OCI-LY3 (cell line): ENCODE measurements at regions not wholly inside any gene's neighbourhood (a gene's known extent, or its start where the extent isn't known, plus 50 kb on each side); places are given as distances from the start of the nearest gene placed in this dataset.

Experiments used
- EZH2phosphoT487 ChIP-seq: fragments of 200-600 bp; shearing (Covaris generic); IDR thresholded peaks from 2 replicates; pipeline ENCODE4 v1.6.1; 2018; ENCODE audit warnings: antibody characterized with exemption, mixed run types, low read depth
- TF ChIP-seq, protein P1 (sequence below): fragments of 200-600, 300-600 bp; sonication (generic); IDR thresholded peaks from 2 replicates; pipeline ENCODE4 v1.5.1; 2014; ENCODE audit warnings: antibody characterized with exemption, low read length, low read depth

DNA sequence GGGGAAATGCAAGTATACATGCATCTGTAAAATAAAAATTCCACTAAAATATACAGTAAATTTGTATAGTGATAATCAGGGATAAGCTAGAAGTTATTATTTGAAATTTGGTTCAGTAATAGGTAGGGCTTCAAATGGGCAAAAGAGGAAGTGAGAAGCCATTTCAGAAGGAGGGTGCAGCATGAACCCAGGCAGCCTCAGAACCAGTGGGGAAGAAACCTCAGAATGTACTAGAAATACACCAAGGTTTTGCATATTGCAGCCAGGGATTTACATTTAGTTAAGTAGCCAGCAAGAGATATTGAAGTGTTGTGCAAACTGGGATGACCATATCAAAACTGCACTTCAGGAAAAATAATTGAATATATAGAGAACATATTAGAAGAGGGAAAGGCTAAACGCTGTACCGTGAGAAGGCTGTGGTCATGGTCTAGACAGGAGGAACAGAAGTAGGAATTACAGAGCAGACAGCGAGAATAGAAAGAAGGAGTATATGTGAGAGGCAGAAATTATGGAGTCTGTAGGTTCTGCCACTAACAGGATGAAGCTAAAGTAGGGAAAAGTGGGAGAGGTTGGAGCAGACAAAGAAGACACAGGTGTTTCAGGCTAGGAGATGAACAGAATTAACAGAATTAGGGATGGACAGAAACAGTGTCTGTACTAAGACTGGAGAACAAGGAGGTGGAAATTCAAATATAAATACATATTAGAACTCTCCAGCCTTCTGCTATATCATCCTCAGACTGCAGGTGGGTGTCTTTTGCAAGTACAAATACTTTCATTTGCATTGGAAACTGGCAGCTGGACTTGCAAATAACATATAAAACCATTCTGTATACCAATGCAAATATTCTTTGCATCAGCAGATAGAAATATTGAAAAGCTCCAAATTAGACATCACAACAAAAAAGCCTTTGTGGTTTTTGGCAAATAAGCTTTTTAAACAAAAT lies 335.6 kb downstream of the ZNF608 start:
- TF ChIP-seq, protein P1, sequence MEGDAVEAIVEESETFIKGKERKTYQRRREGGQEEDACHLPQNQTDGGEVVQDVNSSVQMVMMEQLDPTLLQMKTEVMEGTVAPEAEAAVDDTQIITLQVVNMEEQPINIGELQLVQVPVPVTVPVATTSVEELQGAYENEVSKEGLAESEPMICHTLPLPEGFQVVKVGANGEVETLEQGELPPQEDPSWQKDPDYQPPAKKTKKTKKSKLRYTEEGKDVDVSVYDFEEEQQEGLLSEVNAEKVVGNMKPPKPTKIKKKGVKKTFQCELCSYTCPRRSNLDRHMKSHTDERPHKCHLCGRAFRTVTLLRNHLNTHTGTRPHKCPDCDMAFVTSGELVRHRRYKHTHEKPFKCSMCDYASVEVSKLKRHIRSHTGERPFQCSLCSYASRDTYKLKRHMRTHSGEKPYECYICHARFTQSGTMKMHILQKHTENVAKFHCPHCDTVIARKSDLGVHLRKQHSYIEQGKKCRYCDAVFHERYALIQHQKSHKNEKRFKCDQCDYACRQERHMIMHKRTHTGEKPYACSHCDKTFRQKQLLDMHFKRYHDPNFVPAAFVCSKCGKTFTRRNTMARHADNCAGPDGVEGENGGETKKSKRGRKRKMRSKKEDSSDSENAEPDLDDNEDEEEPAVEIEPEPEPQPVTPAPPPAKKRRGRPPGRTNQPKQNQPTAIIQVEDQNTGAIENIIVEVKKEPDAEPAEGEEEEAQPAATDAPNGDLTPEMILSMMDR, result no peak
- no peak for TF ChIP-seq EZH2phosphoT487
